Duodenal mucosa (tissue), 2 donors: ENCODE measurements at regions not wholly inside any gene's neighbourhood (a gene's known extent, or its start where the extent isn't known, plus 50 kb on each side); places are given as distances from the start of the nearest gene placed in this dataset.
"Not testable (repeated sequence)": the region's sequence is repeated elsewhere in the genome, so short reads cannot be mapped to it uniquely, and the experiment has no call there.

Experiments
- H3K27ac ChIP-seq: one replicate; pipeline ENCODE4 v1.7.0; 2013; ENCODE audit warnings: low read depth, low read length
- H3K27me3 ChIP-seq, 2 donors: one replicate each; pipeline ENCODE4 v1.7.0; 2013; ENCODE audit warnings: low read length in 2 of 2, control low read depth in 1 of 2; ENCODE audit not compliant: insufficient read depth in 2 of 2, control insufficient read depth in 1 of 2
- H3K36me3 ChIP-seq, 2 donors: one replicate each; pipeline ENCODE4 v1.7.0; 2013; ENCODE audit warnings: low read length in 2 of 2, control low read depth in 1 of 2; ENCODE audit not compliant: insufficient read depth in 2 of 2, control insufficient read depth in 1 of 2
- H3K4me1 ChIP-seq, 2 donors: one replicate each; pipeline ENCODE4 v1.7.0; 2013; ENCODE audit warnings: low read length in 2 of 2, control low read depth in 1 of 2; ENCODE audit not compliant: insufficient read depth in 2 of 2, control insufficient read depth in 1 of 2
- H3K4me3 ChIP-seq, 2 donors: one replicate each; pipeline ENCODE4 v1.7.0; 2013; ENCODE audit warnings: low read length in 2 of 2, low read depth in 1 of 2
- H3K9ac ChIP-seq, 2 donors: one replicate each; pipeline ENCODE4 v1.7.0; 2013; ENCODE audit warnings: low read length in 2 of 2, low read depth in 1 of 2
- H3K9me3 ChIP-seq, 2 donors: one replicate each; pipeline ENCODE4 v1.7.0; 2013; ENCODE audit warnings: low read length in 2 of 2, control low read depth in 1 of 2; ENCODE audit not compliant: control insufficient read depth in 1 of 2

DNA sequence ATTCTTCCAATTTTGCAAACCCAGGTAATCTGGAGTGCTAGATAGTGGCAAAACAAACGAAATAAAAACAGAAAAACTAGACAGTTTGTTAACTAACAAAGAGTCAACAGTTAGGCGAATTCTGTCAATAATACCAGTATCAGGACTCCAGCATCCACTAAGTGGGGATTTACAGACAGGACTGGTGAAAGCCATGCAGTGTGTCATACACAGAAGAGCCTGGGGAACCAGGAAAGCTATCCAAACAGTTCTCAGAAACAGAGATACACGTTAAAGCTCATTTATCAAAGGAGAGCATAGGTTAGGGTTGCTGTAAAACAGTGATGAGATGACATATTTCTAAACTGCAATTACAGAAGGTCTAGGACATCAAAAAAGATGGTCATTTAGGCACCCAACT is 203.7 kb upstream of the KIF2B start:
- H3K4me3 ChIP-seq, result no peak overlapping the region
- no peaks in the 10 kb centered on the region for H3K4me1 ChIP-seq
- H3K9ac ChIP-seq, result no peak overlapping the region
- no peaks in the 10 kb centered on the region for H3K9me3 ChIP-seq
- H3K36me3 ChIP-seq, result no peaks in the 10 kb centered on the region
- no peak overlapping the region for H3K27ac ChIP-seq
- H3K27me3 ChIP-seq, result no peaks in the 10 kb centered on the region

DNA sequence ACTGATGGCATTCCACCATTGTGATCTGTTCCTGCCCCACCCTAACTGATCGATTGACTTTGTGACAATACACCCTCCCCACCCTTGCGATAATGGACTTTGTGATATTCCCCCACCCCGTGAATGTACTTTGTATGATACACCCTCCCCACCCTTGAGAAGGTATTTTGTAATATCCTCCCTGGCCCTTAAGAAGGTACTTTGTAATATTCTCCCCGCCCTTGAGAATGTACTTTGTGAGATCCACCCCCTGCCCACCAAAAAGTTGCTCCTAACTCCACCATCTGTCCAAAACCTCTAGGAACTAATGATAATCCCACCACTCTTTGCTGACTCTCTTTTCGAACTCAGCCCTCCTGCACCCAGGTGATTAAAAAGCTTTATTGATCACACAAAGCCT is 214.5 kb upstream of the KIF2B start:
- H3K36me3 ChIP-seq, H3K27me3 ChIP-seq, H3K4me1 ChIP-seq, H3K27ac ChIP-seq, H3K9ac ChIP-seq, H3K9me3 ChIP-seq, H3K4me3 ChIP-seq: not testable (repeated sequence)

DNA sequence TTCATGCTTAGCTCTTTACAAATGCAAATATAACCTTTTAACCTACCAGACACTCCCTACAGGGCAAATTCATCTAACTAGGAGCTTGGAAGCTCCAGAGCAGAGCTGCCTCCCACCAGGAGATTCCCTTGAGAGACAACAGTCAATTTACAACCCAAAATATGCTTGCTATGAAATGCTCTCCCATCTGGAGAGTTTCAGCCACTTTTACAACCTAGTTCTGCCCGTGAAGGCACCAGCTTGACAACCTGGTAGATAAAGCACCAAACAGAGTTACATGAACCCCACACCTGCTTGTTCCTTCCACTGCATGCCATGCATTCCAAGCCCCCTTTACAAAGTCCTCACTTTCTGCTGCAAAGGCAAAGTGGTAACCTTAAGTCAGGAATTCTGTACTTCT is 215.3 kb upstream of the KIF2B start:
- H3K4me3 ChIP-seq, result no peak overlapping the region

DNA sequence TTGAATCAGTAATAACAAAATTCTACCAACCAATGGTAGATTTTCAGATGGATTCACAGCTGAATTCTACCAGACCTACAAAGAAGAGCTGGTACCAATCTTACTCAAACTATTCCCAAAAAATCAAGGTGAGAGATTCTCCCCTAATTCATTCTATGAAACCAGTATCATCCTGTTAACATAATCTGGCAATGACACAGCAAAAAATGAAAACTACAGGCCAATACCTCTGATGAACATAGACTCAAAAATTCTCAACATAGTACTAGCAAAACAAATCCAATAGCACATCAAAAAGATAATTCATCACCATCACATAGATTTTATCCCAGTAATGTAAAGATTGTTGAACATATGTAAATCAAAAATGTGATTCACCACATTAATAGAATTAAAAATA is 234.4 kb upstream of the KIF2B start:
- no peak overlapping the region for H3K4me3 ChIP-seq
- no peaks in the 10 kb centered on the region for H3K4me1 ChIP-seq
- H3K9ac ChIP-seq, result no peak overlapping the region
- no peaks in the 10 kb centered on the region for H3K36me3 ChIP-seq
- no peaks in the 10 kb centered on the region for H3K27me3 ChIP-seq
- H3K27ac ChIP-seq, result no peak overlapping the region
- no peaks in the 10 kb centered on the region for H3K9me3 ChIP-seq

More for the DNA sequence above, 215.3 kb upstream of the KIF2B start:
- no peaks in the 10 kb centered on the region for H3K36me3 ChIP-seq
- H3K9me3 ChIP-seq, result no peaks in the 10 kb centered on the region
- H3K9ac ChIP-seq, result no peak overlapping the region
- H3K27me3 ChIP-seq, result no peaks in the 10 kb centered on the region
- H3K27ac ChIP-seq, result no peak overlapping the region
- H3K4me1 ChIP-seq, result no peaks in the 10 kb centered on the region

DNA sequence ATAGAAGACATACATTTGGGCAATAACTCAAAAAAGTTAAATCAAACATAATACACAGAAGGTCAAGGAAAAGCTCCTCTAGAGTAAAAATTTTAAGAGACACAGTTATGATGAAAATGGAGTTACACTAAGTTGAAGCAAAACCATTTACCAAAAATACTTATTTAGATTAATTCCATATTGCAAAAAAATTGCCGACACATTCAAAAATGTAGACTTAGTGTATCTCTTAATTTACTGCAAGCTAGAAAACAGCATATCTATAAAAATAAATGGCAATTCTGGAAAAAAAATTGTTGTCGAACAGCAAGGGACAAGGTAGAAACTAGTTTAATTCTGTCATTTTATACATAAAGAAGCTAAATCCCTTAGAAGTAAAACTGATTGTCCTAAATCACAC is 248.7 kb upstream of the KIF2B start:
- Histone ChIP-seq H3K9me3 (no peaks in the 10 kb centered on the region), H3K27ac (no peak overlapping the region), H3K4me3 (no peak overlapping the region), H3K9ac (no peak overlapping the region), H3K27me3 (no peaks in the 10 kb centered on the region), H3K36me3 (no peaks in the 10 kb centered on the region), H3K4me1 (no peaks in the 10 kb centered on the region)

DNA sequence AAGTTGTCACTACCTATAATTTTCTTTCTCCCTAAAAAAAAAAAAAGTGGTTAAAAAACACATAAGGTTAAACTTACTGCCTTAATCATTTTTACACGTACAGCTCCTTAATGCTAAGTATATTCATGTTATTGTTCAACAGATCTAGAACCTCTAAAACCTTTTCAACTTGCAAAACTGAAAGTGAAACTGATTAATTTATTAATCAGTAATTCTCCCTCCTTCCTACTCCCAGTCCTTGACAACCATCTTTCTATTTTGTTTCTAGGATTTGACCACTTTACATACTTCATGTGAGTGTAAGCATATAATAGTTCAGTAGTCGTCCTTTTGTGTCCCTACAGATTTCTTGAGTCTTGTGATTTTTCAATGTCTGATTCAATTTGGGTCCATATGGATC is 251.4 kb upstream of the KIF2B start:
- Histone ChIP-seq H3K4me1 (no peaks in the 10 kb centered on the region), H3K9me3 (no peaks in the 10 kb centered on the region), H3K4me3 (no peak overlapping the region), H3K27me3 (no peaks in the 10 kb centered on the region), H3K9ac (no peak overlapping the region), H3K27ac (no peak overlapping the region), H3K36me3 (no peaks in the 10 kb centered on the region)

DNA sequence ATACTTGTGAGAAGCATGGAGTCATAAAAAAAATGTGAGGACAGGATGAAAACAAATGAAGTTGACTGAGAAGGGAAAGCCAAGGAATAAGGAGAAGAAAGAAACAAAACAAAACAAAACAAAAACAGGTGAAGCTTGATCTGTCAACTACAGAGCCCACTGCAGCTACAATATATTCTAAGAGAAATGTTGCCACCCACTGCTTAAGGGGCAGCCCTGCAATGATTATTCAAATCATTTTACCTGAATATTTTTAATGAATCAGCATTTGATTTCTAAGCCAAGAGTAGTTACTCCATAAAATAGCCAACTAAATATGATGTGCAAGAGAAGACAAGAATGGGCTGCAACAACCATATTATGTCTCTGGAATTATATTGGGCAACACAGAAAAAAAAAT is 252.0 kb upstream of the KIF2B start:
- H3K36me3 ChIP-seq, result no peaks in the 10 kb centered on the region
- no peaks in the 10 kb centered on the region for H3K27me3 ChIP-seq

DNA sequence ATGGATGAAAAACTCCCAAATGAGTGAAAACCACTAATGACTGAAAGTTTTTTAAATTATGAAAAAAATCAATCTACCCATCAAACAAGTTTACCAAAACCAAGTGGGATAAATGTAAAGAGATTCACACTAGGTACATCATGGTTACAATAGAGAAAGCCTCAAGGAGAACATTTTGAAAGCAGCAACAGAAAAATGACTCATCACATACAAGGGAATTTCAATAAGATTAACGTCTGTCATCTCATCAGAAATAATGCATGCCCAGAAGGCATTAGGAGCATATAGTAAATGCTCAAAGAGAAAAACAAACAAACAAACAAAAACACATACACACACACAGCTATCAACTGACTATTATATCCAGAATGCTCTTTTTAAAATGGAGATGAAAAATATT is 261.8 kb upstream of the KIF2B start:
- H3K27me3 ChIP-seq, result no peaks in the 10 kb centered on the region
- H3K27ac ChIP-seq, result no peak overlapping the region
- H3K4me1 ChIP-seq, result no peaks in the 10 kb centered on the region
- no peaks in the 10 kb centered on the region for H3K36me3 ChIP-seq
- no peaks in the 10 kb centered on the region for H3K9me3 ChIP-seq
- no peak overlapping the region for H3K9ac ChIP-seq
- H3K4me3 ChIP-seq, result no peak overlapping the region

More for the DNA sequence above, 252.0 kb upstream of the KIF2B start:
- H3K4me1 ChIP-seq, result no peaks in the 10 kb centered on the region
- no peak overlapping the region for H3K9ac ChIP-seq
- H3K9me3 ChIP-seq, result no peaks in the 10 kb centered on the region
- H3K4me3 ChIP-seq, result no peak overlapping the region
- no peak overlapping the region for H3K27ac ChIP-seq

DNA sequence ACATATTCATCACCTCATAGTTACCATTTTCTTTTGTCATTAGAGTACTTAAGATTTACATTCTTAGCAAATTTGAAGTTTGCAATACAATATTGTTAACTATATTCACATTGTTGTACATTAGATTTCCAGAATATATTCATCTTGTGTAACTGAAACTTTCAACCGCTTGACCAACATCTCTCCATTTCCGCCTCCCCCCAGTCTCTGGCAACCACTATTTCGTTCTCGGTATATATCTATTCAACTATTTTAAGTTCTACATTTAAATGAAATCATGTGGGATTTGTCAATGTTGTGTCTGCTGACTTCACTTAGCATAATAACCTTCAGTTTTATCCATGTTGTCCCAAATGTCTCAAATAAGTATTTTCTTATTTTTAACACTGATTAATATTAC is 274.5 kb upstream of the KIF2B start:
- Histone ChIP-seq H3K4me3 (no peak overlapping the region), H3K36me3 (no peaks in the 10 kb centered on the region), H3K9ac (no peak overlapping the region), H3K27ac (no peak overlapping the region), H3K4me1 (no peaks in the 10 kb centered on the region), H3K9me3 (no peaks in the 10 kb centered on the region), H3K27me3 (no peaks in the 10 kb centered on the region)

DNA sequence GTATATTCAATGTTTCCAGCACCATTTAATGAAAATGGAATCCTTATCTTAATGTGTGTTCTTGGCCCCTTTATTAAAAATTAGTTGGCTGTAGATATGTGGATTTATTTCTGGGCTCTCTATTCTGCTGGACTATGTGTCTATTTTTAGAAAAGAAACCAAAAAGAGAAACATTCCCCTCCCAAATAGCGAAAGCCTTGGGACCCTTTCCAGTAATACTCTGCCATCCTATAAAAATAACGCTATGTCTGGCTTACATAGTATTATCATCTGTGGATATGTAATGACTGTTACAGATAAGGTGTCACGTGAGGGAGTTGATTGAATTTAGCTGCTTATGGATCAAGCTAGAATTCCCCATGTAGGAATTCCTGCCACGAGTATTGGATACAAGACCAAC is 279.3 kb upstream of the KIF2B start:
- no peak overlapping the region for H3K4me3 ChIP-seq

DNA sequence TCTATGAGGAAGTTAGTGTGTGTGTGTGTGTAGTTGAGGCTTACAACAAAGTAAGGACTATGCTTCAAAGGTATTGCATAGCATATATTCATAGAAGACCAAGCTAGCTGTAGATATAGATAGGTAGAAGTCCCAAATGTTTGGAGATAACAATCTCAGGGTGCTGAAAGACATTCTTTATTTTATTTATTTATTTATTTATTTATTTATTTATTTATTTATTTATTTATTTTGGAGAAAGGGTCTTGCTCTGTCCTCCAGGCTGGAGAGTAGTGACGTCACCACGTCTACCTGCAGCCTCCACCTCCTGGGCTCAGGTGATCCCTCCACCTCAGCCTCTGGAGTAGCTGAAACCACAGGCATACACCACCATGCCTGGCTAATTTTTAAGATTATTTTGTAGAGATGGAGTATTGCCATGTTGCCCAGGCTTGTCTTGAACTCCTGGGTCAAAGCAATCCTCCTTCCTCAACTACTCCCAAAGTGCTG is 284.6 kb upstream of the KIF2B start:
- Histone ChIP-seq H3K9me3 (peaks cover 0 to 3% of the 10 kb centered on the region in 2 donors), H3K4me1 (no peaks in the 10 kb centered on the region), H3K4me3 (no peak overlapping the region), H3K9ac (no peak overlapping the region), H3K27me3 (no peaks in the 10 kb centered on the region), H3K36me3 (no peaks in the 10 kb centered on the region), H3K27ac (no peak overlapping the region)

More for the DNA sequence above, 279.3 kb upstream of the KIF2B start:
- Histone ChIP-seq H3K36me3 (no peaks in the 10 kb centered on the region), H3K9ac (no peak overlapping the region), H3K27me3 (no peaks in the 10 kb centered on the region), H3K27ac (no peak overlapping the region), H3K4me1 (no peaks in the 10 kb centered on the region), H3K9me3 (peaks cover 0 to 1% of the 10 kb centered on the region in 2 donors)
